AML-193 (cell line): ENCODE measurements at regions not wholly inside any gene's neighbourhood (a gene's known extent, or its start where the extent isn't known, plus 50 kb on each side); places are given as distances from the start of the nearest gene placed in this dataset.

Experiments used
- DNase-seq, 2 experiments: peaks; one replicate each; lab custom pipeline; 2025; lab: John Stamatoyannopoulos, UW

GRCh38 chr4:54493862-54494261 is 163.9 kb upstream of the KIT start:
- no peak for DNase-seq

- DNase-seq: no peak
Measured at GRCh38 chr4:54495091-54495490, 162.7 kb upstream of the KIT start.

- no peak for DNase-seq
Measured at GRCh38 chr4:54495641-54496040, 162.1 kb upstream of the KIT start.

DNA sequence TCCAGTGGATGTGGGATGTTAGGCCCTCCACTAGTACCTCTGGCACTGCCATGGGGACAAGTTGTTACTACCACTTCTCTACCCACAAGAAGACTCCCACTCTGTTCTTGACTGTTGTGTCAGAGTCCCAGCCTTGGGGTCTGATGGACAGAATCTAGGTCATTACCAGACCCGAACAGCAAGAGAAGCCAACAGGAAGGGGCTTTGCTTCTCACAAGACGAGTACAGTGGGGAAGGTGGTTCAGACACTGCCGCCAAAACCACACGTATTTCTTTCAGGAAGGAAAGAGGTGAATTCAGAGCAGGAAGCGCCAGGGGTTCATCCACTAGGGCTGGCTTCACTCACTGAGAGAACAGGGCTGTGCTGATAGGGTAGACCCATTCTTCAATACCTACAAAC is 161.3 kb upstream of the KIT start:
- DNase-seq: no peak

DNA sequence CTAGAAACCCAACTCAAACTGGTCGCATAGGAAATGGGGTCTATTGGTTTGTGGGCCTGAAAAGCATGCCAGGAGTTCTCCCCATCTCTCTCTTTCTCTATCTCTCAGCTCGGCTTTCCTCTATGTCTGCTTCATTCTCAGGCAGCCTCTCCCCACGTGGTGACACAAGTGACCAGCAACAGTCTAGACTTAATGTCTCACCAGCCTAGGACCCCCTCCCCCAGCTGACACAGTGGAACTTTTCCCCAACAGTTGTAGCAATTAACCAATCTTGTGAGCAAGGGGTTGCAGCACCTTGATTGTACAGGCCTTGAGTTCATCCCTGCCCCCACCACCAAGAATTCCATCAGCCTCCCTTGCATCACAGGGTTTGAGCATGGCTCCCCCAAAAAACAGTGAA is 159.8 kb upstream of the KIT start:
- no peak for DNase-seq

GRCh38 chr4:54498661-54499111 is 159.1 kb upstream of the KIT start:
- no peak for DNase-seq

DNA sequence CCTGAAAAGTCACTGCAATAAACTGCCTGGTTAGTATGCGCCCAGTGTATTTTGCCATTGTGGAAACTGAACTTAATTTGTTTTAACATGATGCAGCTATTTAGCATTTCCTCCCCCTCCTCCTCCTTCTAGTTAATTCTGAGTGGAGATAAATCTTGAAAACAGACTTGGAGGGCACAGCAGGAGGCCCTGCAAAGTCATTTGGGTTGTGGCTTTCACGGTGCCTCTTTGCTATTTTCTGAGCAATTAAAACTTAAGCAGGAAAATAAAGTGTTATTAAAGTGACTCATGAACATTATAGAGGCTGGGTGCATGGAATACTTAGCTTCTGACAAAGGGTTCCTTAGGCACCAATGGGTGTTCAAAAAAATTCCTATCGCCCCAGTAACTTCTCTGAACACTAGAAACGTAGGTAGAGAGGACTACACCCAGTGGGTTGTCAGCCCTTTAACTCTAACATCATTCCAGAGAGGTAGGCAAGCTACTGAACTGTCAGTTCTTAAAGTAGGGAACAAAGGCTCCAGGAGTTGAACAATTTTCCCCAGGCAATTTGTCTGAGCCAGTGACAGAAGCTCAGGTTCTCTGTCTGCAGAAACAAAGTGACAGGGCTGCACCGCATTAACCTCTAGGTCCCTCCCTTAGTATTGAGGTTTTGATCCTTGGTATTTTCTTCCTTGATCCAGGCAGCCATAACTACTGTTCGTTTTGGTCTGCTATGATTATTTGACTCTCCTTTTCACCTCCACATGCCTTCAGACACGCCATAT is 158.3 kb upstream of the KIT start:
- DNase-seq: no peak

DNA sequence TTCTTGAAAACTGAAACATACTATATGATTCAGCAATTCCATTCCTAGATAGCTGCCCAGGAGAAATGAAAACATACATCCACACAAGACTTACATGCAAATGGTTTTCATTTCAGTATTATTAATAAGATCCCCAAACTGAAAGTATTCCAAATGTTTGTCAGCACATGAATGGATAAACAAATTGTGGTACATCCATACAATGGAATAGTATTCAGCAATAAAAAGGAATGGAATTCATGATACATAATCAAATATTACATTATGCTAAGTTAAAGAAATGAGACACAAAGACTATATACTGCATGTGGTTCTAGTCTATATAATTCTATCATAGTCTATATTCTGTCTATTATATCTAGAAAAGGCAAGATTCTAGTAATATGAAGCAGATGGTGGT is 152.4 kb upstream of the KIT start:
- DNase-seq: no peak

DNA sequence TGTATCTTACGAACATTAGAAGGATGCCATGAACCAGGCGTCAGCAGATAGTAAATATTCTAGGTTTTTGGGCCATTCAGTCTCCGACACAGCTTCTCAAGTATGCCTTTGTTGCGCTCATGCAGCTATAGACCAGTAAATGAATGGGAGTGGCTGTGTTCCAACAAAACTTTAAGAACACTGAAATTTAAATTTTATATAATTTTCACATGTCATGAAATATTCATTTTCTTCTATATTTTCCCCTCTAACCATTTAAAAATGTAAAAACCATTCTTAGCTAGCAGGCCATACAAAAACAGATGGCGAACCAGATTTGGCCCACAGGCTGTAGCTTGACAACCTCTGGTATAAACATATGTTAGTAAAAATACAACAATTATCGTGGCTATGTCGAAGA is 151.8 kb upstream of the KIT start:
- DNase-seq: no peak

- DNase-seq: no peak
Measured at GRCh38 chr4:54509057-54509456, 148.7 kb upstream of the KIT start.

DNA sequence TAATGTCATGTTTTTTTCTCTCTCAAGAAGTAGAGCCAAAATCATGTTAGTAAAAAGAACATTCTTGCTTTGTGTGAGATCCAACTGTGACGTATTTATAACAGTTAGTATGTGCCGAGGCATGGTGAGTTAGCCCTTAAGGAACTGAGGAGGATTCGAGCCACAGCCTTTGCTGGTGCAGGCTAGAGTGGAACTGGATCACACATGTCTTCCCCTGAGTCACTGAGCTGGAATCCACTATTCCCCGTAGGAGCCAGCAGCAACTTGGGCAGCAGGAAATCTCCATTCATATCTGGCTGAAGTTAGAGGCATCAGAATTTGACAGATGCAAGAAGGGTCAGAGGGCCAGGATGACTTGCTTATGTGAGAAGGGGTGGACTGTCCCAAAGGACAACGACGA is 144.6 kb upstream of the KIT start:
- no peak for DNase-seq

DNA sequence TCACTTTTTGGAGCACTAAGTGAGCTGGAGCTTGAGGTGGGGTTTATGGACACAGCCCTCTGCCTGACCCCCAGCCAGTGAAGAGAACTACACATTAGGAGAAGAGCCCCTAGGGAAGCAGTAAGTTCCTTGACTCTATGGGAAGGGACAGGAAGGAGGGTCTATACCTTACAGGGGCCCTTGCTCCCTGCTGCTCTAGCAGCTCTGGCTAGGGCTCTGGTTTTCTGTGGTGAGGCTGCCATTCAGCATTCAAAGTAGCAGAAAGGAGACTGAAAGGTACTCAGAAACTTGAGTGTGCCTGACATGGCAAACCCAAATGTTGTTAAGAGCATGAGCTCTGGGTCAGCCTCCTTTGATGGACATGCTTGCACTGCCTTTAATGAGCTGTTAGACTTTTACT is 144.0 kb upstream of the KIT start:
- no peak for DNase-seq

DNA sequence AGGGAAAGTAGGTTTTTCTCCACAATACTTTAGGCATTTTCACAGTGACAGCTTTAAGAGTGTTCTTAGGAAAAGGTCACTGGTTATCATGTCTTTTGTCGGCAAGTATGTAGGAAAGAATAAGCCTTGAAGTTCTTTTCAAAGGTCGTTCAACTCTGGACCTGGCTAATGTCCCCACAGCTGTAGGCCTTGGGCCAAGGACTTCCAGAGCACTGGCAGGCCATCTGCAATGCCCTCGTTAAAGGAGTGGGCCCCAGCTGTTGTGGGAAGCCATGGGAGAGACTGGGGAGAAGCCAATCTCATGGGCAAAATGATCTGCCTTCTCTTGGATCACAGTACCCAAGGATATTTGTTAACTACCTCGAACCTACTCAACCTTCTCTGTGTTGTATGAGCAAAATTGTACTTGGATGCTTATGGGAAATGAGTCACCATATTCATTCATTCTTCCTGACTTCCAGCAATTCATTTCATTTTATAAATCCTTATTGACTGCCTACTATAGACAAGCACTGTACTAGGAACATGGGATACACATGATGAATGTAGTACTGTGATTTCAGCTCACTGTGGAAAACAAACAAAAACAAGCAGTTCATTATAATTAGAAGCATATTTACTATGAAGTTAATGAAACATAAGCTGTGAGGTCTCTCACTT is 141.1 kb upstream of the KIT start:
- no peak for DNase-seq

DNA sequence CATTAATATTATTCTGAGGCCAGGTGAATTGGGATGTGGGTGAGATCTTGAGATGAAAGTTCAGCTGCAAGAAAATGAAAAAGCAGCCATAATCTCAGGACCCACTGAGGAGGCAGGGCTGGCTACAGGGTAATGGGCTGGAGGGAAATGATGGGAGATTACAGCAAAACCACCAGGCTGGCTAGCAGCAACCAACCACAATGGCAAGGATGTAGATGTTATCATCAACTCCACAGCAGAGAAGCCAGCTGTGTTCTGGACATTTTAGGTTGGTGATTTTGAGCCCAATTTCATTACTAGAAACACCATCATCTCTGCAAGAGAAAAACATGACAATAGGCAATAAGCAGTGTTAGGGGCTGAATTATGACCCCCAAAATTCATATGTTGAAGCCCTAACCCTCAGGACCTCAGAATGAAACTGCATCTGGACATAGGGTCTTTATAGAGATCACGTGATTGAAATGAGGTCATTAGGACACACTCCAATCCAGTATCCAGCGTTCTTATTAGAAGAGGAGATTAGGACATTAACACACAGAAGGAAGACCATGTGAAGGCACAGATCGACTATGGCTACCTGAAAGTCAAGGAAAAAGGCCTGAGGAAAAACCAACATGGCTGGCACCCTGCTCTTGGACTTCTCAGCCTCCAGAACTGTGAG is 139.8 kb upstream of the KIT start:
- DNase-seq: no peak

DNA sequence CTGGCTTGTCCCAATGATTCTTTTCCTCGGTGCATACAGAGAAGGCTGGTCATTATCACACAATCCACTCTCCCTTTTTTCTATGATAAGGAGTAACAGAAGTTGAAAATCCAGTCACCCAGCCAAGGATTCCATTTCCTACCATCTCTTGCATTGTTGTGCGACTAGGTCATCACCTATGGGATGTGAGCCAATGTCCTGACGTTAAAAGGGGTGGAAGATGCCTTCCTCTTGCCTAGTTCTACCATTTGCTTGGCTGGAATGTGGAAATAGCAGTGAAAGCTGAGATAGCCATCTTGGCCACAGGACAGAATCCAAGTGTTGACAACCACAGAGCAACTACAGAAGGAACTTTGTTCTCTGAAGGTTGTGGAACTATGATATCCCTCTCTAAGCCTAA is 132.2 kb upstream of the KIT start:
- no peak for DNase-seq

DNA sequence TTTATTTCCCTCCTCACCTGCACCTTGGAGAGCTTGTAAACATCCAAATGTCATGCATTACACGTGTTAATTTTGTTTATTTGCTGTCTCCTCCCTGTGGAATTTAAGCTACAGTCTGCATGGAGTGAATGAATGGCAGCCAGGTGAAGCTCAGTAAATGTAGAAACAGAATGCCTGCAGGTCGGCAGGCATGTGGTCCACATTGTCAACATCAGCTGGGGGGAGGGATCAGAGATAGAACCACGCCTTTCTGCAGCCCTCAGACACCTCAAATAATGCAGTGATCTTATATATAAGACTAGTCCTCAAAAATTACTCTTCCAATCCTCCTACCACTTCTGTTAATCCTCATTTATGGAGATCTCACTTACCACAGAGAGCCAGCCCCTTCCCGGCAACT is 131.2 kb upstream of the KIT start:
- no peak for DNase-seq

- DNase-seq: no peak
Measured at GRCh38 chr4:54527532-54527931, 130.2 kb upstream of the KIT start.

- DNase-seq: no peak
Measured at GRCh38 chr4:54539500-54540029, 118.2 kb upstream of the KIT start.

DNA sequence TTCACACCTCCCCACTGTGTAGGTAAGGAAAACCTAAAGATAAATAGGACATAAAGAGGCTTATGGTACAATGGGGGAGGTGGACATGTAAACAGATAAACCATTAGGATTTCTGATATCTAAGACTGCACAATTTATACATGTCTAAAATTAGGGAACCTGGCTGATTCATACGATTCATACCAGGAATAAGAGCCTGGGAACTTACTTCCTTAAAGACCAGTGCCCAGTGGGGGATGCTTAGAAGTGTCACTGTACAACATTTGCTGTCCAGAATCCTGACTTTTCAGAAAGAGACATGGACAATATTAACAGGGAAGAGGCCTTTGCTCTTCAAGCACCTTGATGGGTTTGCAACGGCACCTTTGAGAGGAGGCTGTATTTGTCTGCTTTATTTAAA is 116.8 kb upstream of the KIT start:
- DNase-seq: no peak

GRCh38 chr4:54541426-54542118 is 116.2 kb upstream of the KIT start:
- DNase-seq: no peak

- DNase-seq: no peak
Measured at GRCh38 chr4:54542119-54542438, 115.7 kb upstream of the KIT start.

DNA sequence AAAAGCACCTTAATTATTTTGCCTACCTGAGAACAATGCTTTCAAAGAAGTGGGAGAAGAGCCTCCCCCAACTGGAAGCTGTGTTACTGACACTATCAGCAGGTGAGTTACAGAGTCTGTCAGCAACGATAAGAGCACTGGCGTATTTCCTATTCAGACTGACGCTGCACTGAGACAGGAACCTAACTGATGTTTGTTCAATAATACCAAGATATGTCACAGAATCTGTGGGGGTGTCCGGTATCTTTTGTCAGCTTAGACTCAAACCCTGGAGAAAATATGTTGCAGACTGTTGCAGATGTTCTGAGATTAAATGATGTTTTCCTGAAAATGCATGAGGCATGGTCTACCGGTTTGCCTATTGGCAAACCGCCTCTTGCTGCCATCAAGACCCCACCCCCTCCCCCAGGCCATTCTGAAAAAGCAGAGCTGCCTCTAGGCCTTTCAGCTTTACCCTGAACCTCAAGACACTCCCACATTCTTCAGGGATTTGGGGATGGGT is 115.2 kb upstream of the KIT start:
- no peak for DNase-seq
